ENCODE measurements at regions not wholly inside any gene's neighbourhood (a gene's known extent, or its start where the extent isn't known, plus 50 kb on each side); places are given as distances from the start of the nearest gene placed in this dataset.

- TF ChIP-seq PKNOX1 (IDR thresholded peaks at IDR 0.05) (no peak), NFRKB (IDR thresholded peaks at IDR 0.05) (no peak)
Observed at GRCh38 chrX:128309311-128309710, 257.1 kb upstream of the ACTRT1 start.

Measured in HEK293T (cell line).